SK-N-MC (cell line): ENCODE measurements at regions not wholly inside any gene's neighbourhood (a gene's known extent, or its start where the extent isn't known, plus 50 kb on each side); places are given as distances from the start of the nearest gene placed in this dataset.

ENCODE experiments used
- DNase-seq: peaks from one replicate; pipeline ENCODE4 v3.0.0-alpha.2; 2011; ENCODE audit warnings: low read depth, low spot score
- H3K27ac ChIP-seq: fragments of 200-600 bp; sonication (generic); 2 replicates; pipeline ENCODE4 v1.5.1; 2016; ENCODE audit warnings: mixed run types
- H3K36me3 ChIP-seq: fragments of 200-600 bp; sonication (generic); 2 replicates; pipeline ENCODE4 v1.6.1; 2017; ENCODE audit warnings: antibody characterized with exemption, low read length, mixed read lengths; ENCODE audit not compliant: insufficient read depth
- H3K4me3 ChIP-seq: fragments of 200-600 bp; sonication (generic); 2 replicates; pipeline ENCODE4 v1.5.1; 2016
- H3K9ac ChIP-seq: fragments of 200-600 bp; sonication (generic); 2 replicates; pipeline ENCODE4 v1.8.0; 2017; ENCODE audit warnings: mixed run types, mixed read lengths; ENCODE audit not compliant: insufficient read length
- H3K9me3 ChIP-seq: fragments of 200-600 bp; sonication (generic); 2 replicates; pipeline ENCODE4 v1.6.1; 2017; ENCODE audit warnings: low read depth, mild to moderate bottlenecking, antibody characterized with exemption, low read length, moderate library complexity, mixed read lengths
- EZH2 ChIP-seq: fragments of 200-600 bp; sonication (generic); IDR thresholded peaks from one replicate; pipeline ENCODE4 v1.6.1; 2017; ENCODE audit warnings: antibody characterized with exemption
- FOXP2 ChIP-seq: optimal IDR thresholded peaks from 2 replicates; pipeline ENCODE3; 2011; ENCODE audit warnings: mild to moderate bottlenecking, moderate library complexity; ENCODE audit not compliant: insufficient read depth; ENCODE audit errors: extremely low read length, control extremely low read depth
- POLR2AphosphoS5 ChIP-seq: IDR thresholded peaks from 2 replicates; pipeline ENCODE4 v1.6.1; 2012; ENCODE audit warnings: mild to moderate bottlenecking, low read depth, low read length, borderline replicate concordance

GRCh38 chr14:104512771-104513640, 66.6 kb upstream of the C14orf180 start:
- no peaks in the 10 kb centered on the region for H3K36me3 ChIP-seq
- H3K9me3 ChIP-seq = no peaks in the 10 kb centered on the region
- no peak overlapping the region for H3K9ac ChIP-seq
- no peak overlapping the region for H3K4me3 ChIP-seq
- no peak overlapping the region for H3K27ac ChIP-seq
- TF ChIP-seq EZH2 (peak; percentile 19), POLR2AphosphoS5 (no peak), FOXP2 (no peak)
- DNase-seq = no peak

GRCh38 chr14:104513641-104514046, 65.9 kb upstream of the C14orf180 start:
- Histone ChIP-seq H3K9me3 (no peaks in the 10 kb centered on the region), H3K9ac (no peak overlapping the region), H3K27ac (no peak overlapping the region), H3K36me3 (no peaks in the 10 kb centered on the region), H3K4me3 (no peak overlapping the region)
- TF ChIP-seq POLR2AphosphoS5 = no peak
- no peak for TF ChIP-seq EZH2
- TF ChIP-seq FOXP2 = no peak
- DNase-seq = no peak

- Histone ChIP-seq H3K9ac (no peak overlapping the region), H3K9me3 (no peaks in the 10 kb centered on the region), H3K4me3 (no peak overlapping the region), H3K36me3 (no peaks in the 10 kb centered on the region), H3K27ac (no peak overlapping the region)
- TF ChIP-seq FOXP2 (no peak), POLR2AphosphoS5 (no peak), EZH2 (no peak)
- DNase-seq = no peak
These were observed 65.3 kb upstream of the C14orf180 start for GRCh38 chr14:104514156-104514848.

GRCh38 chr14:104515059-104515810, 64.3 kb upstream of the C14orf180 start:
- no peaks in the 10 kb centered on the region for H3K36me3 ChIP-seq
- H3K9me3 ChIP-seq = no peaks in the 10 kb centered on the region
- H3K4me3 ChIP-seq = no peak overlapping the region
- H3K27ac ChIP-seq = no peak overlapping the region
- TF ChIP-seq EZH2 (no peak), FOXP2 (no peak), POLR2AphosphoS5 (no peak)
- no peak for DNase-seq
- no peak overlapping the region for H3K9ac ChIP-seq

GRCh38 chr14:104515811-104516780, 63.5 kb upstream of the C14orf180 start:
- H3K9ac ChIP-seq = no peak overlapping the region
- no peaks in the 10 kb centered on the region for H3K9me3 ChIP-seq
- no peak for DNase-seq
- TF ChIP-seq POLR2AphosphoS5 (no peak), FOXP2 (no peak), EZH2 (no peak)
- H3K4me3 ChIP-seq = no peak overlapping the region
- no peak overlapping the region for H3K27ac ChIP-seq
- no peaks in the 10 kb centered on the region for H3K36me3 ChIP-seq

- Histone ChIP-seq H3K27ac (no peak overlapping the region), H3K9ac (no peak overlapping the region), H3K9me3 (no peaks in the 10 kb centered on the region), H3K4me3 (no peak overlapping the region), H3K36me3 (no peaks in the 10 kb centered on the region)
- no peak for DNase-seq
- TF ChIP-seq FOXP2 = no peak
- TF ChIP-seq EZH2 = no peak
- TF ChIP-seq POLR2AphosphoS5 = no peak
These were observed 62.7 kb upstream of the C14orf180 start for GRCh38 chr14:104516906-104517305.

GRCh38 chr14:104517426-104517825, 62.1 kb upstream of the C14orf180 start:
- no peak for TF ChIP-seq FOXP2
- no peak for TF ChIP-seq EZH2
- TF ChIP-seq POLR2AphosphoS5 = no peak

More at GRCh38 chr14:104517426-104517825, 62.1 kb upstream of the C14orf180 start:
- no peak overlapping the region for H3K27ac ChIP-seq
- no peak for DNase-seq
- H3K36me3 ChIP-seq = no peaks in the 10 kb centered on the region
- no peak overlapping the region for H3K4me3 ChIP-seq
- H3K9me3 ChIP-seq = no peaks in the 10 kb centered on the region
- no peak overlapping the region for H3K9ac ChIP-seq
